NT2/D1 (cell line): ENCODE measurements at regions not wholly inside any gene's neighbourhood (a gene's known extent, or its start where the extent isn't known, plus 50 kb on each side); places are given as distances from the start of the nearest gene placed in this dataset.

Source experiments
- SUZ12 ChIP-seq: IDR thresholded peaks from 2 replicates; pipeline ENCODE4 v1.6.1; 2011; ENCODE audit not compliant: insufficient read length, insufficient read depth; ENCODE audit errors: extremely low read depth
- ZNF274 ChIP-seq: IDR thresholded peaks from 2 replicates; pipeline ENCODE4 v1.6.1; 2011; ENCODE audit warnings: mild to moderate bottlenecking, low read depth, low read length

DNA sequence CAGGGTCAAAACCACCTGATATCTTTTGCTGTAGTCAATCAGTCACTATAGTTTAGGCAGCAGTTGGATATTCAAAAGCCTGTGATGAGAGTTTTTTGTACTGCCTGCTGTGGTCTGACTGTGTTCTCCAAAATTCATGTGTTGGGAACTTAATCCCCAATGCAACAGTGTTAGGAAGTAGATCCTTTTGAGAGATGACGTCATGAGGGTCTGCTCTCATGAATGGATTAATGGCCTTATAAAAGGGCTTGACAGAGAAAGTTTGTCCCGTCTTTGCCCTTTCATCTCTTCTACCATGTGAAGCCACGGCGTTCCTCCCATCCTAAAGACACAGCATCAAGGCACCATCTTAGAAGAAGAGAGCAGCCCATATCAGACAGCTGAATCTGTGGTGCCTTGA lies 50.8 kb upstream of the PDE3A start:
- TF ChIP-seq ZNF274 = no peak
- no peak for TF ChIP-seq SUZ12
